SKM-1 (cell line): ENCODE measurements at regions not wholly inside any gene's neighbourhood (a gene's known extent, or its start where the extent isn't known, plus 50 kb on each side); places are given as distances from the start of the nearest gene placed in this dataset.

Source experiments
- DNase-seq: peaks from one replicate; lab custom pipeline; 2025; ENCODE audit not compliant: unreplicated experiment; lab: John Stamatoyannopoulos, UW

DNA sequence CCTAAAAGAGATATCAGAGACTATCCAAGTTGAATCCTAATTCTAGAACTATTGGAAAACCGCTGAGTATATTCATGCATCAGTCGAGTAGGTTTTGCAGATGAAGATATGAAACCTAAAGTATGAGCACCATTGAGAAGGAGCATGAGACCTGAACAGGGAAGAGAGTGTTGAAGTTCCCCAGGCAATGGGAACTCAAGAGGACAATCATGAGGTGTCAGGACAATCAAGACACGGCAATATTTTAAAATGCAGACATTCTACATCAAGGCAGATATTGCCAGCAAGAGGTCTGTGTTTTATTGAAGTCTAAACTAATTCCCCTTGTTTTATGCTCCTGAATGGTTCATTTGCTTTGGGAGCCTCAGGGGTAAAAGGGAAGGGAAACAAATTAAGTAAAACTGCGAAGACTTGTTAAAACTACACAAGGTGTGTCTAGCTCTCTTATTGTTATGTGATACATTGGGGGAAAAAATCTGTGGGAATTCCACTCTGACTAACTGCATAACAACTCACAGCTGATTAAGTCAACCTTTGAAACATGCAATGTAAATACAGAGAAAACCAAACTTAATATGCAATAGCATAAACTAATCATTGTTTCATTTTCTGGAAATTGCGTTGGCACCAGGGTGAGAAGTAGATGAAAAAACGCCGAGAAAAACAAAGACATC is 347.9 kb upstream of the ADGRL2 start:
- no peak for DNase-seq

DNA sequence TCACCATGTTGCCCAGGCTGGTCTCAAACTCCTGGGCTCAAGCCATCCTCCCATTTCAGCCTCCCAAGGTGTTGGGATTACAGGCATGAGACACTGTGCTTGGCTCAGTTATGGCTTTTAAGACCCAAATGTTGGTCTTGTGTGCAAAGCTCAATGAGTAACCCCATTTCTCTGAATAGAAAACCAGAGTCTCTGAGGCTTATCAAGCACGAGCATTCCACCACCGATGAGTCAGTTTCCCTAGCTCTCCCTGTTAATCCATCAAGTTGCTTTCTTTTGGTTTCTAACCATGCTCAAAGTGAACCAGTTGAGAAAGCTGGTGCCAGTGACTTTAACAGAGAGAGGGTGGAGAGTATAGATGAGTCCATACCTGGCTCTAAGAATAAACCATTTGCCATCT is 350.9 kb upstream of the ADGRL2 start:
- DNase-seq: no peak

DNA sequence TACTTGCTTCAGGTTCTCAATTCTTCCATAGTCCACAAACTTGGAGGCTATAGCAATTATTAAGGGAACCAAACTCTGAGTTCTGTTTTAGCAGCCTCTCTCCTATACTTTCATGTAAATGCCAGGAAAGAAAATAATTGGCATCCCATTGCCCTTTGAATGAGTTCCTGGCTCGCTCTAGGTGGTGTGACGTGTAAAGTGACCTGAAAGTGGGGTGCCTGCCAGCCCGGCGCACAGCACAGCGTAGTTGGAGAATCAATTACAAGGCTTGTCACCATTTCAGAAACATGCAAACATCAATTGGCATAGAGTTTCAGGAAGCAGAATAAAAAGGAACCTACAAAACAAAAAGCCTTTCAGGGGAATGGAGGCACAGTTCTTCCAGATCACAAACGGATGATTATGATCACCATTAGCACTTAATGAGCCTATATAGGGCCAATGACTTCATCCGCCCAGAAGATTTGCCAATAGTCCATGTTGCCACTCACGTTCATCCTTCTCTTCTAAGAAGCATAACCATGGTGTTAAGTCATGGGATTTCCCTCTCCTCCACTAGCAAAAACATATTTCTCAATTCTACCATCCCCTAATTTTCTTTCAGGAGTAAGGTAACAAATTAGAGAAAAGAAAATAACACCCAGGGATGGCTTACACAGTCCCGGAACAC is 354.6 kb upstream of the ADGRL2 start:
- no peak for DNase-seq

DNA sequence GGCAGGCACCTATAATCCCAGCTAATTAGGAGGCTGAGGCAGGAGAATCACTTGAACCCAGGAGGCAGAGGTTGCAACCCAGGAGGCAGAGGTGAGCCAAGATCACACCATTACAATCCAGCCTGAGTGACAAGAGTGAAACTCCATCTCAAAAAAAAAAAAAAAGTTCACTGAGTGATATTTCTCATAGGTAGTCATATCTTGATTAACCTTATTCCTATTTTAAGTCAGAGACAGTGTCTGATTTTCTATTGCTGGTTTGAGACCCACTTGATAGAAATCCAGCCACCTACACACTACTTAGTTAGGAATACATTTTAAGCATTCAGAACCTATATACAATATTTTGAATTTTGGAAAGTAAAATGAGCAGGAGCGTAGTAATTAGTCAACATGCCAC is 357.4 kb upstream of the ADGRL2 start:
- no peak for DNase-seq

DNA sequence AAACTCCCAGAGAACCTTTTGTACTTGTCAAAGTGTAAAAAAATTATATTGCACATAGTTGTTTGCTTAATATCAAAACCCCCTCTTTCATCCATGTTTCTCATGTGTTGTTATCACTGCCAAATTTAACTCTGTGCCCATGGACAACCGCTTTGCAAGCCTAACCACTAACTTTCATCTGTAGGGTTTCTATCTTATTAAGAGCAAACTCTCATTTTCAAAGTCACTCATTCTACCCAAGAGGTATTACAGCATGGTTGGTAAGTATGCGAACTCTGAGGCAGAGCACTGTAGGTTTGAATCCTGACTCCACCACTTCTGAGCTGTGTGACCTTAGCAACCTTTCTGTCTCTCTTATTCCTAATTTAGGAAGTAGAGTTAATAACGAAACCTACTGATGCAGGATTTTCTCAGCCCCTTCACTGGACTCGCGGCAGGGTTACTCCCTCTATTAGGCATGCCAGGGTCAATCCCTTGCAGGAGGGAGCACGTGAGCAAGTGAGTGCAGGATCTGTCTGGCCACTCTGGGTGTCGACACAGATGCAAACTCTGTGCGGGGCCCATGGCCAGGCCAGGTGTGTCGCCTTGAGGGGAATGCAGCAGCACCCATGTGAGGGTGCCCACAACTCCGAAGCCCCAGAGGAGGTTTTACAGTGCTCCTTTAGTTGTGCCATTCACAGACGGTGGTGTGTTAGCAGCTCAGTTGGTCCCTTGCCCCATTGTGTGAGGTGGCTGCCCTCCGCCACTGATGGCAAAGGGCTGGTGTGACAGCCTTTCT is 361.5 kb upstream of the ADGRL2 start:
- no peak for DNase-seq

DNA sequence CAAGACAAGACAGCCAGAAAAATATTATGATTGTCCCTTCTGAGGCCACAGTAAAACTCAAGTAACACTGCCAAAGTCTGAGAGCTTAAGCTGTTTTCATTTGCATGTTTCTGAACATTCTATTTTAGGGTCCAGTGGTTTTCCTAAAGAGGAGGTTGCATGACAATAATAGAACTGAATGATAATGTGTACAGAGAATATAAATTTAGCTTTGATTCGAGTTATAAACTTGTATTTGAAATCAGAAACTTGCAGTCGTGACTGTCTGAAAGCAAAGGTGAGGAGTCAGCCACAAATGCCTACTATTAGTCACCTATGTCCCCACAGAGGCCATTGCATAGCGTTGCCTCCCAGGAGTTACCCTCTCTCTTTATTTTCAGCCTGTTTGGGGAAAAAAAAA is 363.1 kb upstream of the ADGRL2 start:
- DNase-seq: no peak

DNA sequence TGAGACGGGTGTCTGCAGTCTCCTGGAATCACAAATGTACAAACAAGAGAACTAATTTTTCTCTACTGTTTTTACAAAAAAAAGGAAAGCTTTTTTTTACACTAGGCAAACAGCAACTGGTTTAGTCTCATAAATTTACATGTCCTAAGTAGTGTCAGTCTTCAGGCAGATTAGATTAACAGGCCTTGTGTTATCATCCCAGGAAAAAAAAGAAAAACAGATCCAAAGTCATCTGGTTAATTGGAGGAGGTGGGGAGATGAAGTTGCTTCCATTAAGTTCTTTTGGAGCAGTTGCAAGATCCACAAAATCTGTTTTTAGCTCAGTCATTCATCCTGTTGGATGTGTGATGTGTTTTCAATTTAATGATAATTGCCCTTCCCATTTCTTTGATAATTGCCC is 363.5 kb upstream of the ADGRL2 start:
- no peak for DNase-seq

DNA sequence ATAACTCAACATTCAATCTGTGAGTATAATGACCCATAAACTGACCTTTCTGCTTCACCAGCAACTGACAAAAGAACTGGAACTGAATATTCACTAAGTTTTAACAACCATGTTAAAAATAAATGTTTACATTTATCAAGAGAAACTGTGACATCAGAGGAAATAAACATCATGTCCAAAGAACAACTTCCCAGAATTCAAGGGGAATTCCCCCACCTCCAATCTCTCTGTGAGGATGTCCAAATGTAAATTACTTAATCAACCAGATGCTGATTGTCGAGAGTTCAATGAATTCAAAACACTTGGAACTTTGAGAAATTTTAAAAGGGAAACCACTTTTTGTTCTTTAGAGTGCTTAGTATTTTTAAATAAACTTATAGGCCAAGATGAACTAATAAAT is 365.6 kb upstream of the ADGRL2 start:
- no peak for DNase-seq

DNA sequence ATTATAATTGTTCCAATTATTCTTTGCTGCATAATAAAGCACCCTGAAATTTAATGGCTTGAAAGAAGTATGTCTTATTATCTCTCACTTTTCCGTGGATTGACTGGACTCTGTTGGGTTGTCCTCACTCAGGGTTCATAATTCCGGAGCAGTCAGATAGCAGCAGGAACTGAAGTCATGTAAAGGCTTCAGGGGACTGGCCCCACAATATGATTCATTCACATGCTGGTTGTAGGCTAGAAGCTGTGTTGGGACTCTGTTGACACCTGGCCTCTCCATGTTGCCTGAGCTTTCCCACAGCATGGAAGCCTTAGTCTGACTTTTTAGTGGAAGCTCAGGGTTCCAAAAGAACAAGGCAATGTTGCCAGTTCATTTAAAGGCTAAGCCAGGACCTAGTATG is 367.1 kb upstream of the ADGRL2 start:
- DNase-seq: no peak

DNA sequence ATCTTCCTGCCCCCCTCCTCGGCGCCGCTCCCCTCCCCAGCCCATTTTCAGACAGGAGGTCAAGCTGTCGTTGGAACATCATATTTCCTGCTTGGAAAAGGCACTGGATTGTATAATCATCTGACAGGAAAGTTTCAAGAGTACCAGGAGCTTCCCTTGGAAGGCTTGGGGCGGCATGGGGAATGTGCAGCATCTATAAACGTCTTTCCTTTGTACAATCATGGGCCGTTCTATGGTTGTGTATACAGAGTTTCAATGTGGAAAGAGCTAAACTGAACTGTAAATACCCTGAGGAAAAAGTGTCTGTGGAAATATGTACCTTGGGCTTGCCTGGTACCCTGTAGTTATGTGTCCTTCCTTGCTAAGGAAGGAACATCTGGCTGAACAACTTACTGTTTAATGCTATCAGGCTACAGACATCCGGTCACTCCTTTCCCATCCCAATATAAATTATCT is 368.1 kb upstream of the ADGRL2 start:
- DNase-seq: no peak

DNA sequence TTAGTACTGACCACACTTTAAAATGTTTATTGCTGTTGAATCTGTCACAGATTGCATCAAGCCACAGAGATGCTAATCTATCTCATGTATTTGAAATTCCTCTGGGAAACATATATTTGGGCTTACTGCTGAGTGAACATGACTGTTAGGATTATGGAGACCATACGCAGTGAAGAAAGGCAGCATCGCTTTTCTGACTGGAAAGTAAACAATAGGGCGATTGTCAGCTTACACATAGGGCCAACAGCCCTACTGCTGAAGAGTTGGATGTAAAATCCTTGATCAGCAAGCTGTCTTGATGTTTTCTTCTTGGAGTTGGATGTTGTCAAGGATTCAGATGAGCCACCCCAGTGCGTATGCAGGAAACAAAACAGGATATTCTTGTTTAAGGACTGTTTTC is 368.7 kb upstream of the ADGRL2 start:
- DNase-seq: no peak

DNA sequence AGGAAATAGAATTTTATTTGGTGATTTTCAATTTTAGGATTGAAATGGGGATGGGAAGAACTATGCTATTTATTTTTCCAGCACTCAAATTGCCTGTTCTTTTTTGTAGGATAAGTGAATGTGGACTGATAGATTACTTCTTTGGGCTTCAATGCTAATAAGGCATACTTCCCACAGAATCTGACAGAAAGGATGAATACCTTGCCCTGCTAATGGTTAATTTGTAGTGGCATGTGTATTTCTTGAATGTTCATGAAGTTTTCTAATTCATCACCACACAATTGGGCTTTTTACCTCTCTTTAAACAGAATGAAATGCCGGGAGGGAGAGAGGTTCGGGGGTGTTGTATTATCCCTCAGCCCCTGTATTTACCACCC is 369.1 kb upstream of the ADGRL2 start:
- no peak for DNase-seq

DNA sequence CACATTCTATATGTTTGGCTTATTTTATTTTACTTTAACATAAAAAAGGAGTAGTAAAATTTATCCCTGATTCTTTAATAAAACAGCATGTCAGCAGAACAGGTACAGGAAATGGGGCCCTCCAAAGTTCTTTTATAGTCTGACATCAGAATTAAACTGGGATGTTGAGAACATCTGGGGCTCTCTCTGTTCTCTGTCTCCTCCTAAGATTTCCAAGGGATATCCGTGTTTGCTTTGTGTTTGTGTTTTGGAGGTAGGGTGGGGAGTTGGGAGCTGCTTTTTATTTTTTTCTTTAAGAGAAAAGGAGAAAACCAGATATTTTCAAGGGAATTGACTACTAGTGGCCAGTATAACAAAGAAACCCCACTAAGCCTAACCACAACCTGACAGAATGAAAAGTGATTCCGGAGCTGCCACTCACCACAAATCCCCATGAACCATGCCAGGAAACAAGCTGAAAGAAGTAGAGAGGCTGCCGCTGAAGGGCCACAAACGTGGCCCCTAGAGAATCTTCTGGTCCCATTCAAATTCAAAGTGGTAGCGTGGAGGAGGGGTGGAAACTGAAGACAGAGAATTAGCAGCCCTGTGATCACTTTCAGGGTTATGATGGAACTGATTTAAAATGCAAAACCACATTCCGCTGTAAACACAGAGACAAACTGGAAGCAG is 369.6 kb upstream of the ADGRL2 start:
- DNase-seq: no peak

DNA sequence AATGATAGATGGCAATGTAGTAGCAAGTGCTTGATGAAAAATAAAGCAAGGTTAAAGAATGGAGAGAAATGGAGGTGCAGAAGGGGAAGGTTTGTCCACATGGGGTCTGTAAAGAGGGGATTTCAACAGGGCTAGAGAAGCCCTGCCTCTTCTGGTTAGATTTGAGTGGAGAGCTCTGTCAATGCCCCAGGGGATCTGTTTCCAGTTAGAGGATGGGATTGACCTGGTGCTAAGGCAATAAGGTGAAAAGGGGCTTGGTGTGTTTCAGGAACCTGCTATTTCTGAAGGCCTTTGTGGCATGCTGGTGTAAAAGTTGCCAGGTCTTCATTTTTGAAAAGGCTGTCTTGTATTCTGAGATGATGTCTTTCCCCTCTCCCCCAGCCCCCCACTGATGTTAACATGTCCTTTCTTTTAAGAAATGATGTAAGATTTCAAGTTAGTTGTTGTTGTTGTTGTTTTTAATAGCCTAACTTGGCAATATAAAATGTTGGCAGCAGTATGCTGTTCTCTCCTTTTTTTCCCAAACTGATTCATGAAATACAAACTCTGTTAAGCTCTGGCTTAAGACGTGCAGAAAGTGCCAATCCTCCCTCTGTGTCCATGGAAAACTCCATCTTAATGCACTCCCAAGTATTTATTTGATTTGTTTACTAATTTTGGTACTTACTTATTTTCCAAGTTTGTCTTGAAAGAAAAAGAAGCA is 370.3 kb upstream of the ADGRL2 start:
- DNase-seq: no peak

DNA sequence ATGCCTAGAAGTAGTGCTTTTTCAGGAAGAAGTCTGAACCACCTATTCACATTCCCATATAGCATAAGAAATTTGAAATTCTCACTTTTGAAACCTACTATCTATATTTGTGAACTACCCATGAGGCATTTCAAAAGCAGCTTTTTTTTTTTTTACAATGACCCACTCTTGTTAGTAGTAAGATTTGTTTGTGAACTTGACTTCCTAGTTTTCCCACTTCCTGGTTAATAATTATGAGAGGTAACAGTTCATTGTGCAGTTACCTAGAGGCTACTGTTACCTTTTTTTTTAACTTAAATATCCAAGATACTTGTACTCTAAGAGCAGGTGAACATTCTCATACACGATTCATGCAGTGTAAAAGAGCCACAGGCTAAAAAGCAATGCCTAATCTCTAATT is 371.7 kb upstream of the ADGRL2 start:
- DNase-seq: no peak

DNA sequence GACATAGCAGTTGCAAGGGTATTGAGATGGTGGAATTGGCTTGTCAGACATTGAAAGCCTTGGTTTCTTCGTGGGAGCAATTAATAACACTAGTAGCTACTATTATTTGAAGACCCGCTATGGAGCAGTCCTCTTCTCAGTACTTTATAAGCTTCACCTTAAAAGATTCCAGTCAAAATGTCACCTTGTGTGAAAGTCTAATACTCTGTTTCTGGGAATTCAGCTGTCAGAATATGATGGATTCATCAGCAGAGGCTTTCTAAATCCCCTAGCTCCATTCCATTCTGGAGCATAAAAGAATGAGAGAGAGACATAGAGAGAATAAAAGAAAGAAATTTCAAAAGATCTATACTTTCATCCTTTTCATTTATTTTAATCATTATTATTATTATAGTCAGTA is 375.9 kb upstream of the ADGRL2 start:
- no peak for DNase-seq

DNA sequence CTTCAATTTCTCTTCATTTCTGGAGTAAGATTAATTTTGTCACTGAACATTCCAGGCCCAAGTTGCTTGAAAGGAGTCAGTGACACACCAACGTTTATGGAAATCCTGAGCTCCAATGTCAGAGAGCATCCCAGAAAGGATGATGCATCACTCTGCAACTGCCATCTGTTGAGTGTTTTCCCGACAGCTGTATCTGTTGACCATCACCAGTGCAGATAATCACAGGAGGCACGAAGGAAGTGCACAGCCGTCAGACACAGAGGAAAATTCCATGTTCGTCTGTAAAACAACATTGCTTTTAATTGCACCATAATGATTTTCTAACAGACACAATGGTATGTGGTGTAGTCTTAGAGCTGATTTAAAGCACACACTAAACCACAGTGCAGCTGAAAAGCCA is 376.7 kb upstream of the ADGRL2 start:
- DNase-seq: no peak

DNA sequence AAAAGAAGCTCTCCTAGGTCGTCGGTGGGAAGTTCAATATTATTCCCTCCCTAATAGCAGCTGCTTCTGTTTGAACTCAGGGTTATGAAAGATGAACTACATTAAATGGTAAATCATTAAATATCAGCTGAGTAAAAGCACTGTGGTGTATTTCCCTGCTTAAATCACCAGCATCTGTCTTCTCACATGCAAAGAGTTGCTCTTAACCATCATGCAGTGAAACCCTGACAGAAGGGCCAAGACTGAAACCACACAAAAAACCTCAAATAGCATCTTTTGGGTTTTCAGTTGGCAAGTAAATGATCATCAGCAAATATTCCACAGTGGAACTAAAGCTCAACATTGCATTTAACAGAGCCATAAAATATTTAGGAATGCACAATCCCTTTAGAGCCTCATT is 380.0 kb upstream of the ADGRL2 start:
- no peak for DNase-seq

DNA sequence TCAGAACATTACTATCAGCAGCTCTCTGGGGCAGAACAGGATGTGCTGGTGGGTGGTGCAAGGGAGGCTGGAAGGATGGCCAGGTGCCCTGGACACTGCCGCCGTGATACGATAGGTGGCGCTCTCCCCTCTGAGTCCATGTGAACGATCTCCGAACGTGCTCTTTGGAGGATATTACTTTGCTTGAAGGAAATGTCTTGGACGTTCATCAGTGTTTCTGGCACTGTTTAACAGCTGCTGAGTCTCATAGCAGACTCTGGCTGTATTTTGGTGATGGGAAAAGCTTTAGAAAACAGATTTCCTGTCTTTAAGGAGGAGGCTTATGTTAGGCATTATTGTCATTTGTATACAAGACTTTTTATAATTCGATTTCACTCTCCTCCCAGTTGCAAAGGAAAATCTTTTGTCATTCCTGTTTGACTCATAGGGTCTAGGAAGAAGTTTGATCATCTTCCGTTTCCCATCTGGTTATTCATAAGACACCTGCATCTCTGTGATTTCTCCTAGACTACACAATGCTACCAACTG is 386.2 kb upstream of the ADGRL2 start:
- no peak for DNase-seq

DNA sequence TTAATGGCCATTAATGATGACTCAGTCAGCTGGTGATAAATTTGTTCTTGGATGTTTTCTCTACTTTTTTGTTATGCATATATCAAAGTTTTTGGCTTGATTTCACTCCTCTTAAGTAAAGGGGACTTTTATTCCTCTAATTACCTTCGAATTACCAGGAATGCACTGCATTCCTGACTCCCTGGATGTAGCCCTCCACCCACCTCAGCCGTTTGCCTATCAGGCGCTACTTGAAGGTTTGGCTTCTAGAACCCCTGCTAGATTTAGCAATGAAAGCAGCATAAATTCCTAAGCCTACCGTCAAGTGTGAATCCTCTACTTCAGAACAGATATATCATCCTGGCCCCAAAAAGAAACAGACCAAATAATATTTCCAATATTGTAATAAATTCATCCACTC is 387.8 kb upstream of the ADGRL2 start:
- no peak for DNase-seq

DNA sequence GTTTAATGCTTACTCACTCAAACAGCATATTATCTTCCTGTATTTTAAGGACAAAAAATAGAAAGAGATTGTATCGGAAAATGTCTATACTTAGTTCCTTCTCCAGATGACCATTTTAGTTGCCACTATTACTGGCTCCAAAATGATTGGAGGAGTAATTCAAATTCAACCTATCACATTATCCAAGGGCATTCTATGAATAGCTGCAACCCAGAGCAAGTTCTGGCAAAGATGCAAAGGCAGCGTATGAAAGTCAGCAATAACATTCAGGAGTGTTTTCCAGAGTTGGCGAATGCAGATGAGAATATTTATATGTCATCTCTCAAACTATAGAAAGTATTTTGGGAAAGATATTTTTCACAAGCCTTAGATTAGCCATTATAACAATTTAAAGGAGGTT is 389.8 kb upstream of the ADGRL2 start:
- no peak for DNase-seq
